K562 (cell line): ENCODE measurements at regions not wholly inside any gene's neighbourhood (a gene's known extent, or its start where the extent isn't known, plus 50 kb on each side); places are given as distances from the start of the nearest gene placed in this dataset.

Source experiments
- FOXK2 ChIP-seq, 2 experiments: fragments of 450-650 bp; IDR thresholded peaks in 1 of 2; conservative IDR thresholded peaks in 1 of 2; 2 replicates each; pipeline ENCODE4 v1.6.1; 2016; ENCODE audit warnings: low read depth in 2 of 2, mild to moderate bottlenecking in 1 of 2
- HDAC2 ChIP-seq: fragments of 450-650 bp; IDR thresholded peaks from 2 replicates; pipeline ENCODE4 v1.6.1; 2016; ENCODE audit warnings: mild to moderate bottlenecking
- HMGXB4 ChIP-seq: sonication (generic); formaldehyde crosslinking; IDR thresholded peaks from 2 replicates; pipeline ENCODE4 v1.8.1; 2023; ENCODE audit warnings: mild to moderate bottlenecking, missing genetic modification reagents
- MGA ChIP-seq: fragments of 450-650 bp; IDR thresholded peaks from 2 replicates; pipeline ENCODE4 v1.6.1; 2016; ENCODE audit warnings: mild to moderate bottlenecking, moderate library complexity
- RFX1 ChIP-seq: fragments of 450-650 bp; IDR thresholded peaks from 2 replicates; pipeline ENCODE4 v1.6.1; 2016; ENCODE audit warnings: mild to moderate bottlenecking, moderate library complexity
- TFAM ChIP-seq: fragments of 250-450 bp; sonication (Bioruptor Pico); conservative IDR thresholded peaks from 2 replicates; pipeline ENCODE4 v1.5.0; 2021; ENCODE audit warnings: mild to moderate bottlenecking, moderate library complexity
- TGIF2 ChIP-seq: sonication (generic); formaldehyde crosslinking; IDR thresholded peaks from 2 replicates; pipeline ENCODE4 v1.8.1; 2022; ENCODE audit warnings: mild to moderate bottlenecking, missing genetic modification reagents, moderate library complexity
- THAP12 ChIP-seq: fragments of 250-450 bp; sonication (Bioruptor Pico); IDR thresholded peaks from 2 replicates; pipeline ENCODE4 v1.9.0; 2021; ENCODE audit warnings: mild to moderate bottlenecking, inconsistent platforms
- THAP7 ChIP-seq: fragments of 250-450 bp; sonication (Bioruptor Pico); IDR thresholded peaks from 2 replicates; pipeline ENCODE4 v1.5.0; 2021
- ZBTB1 ChIP-seq: sonication (generic); formaldehyde crosslinking; IDR thresholded peaks from 2 replicates; pipeline ENCODE4 v1.8.1; 2023; ENCODE audit warnings: missing genetic modification reagents, low read depth, mild to moderate bottlenecking, borderline replicate concordance
- ZNF174 ChIP-seq: fragments of 250-450 bp; sonication (Bioruptor Pico); IDR thresholded peaks from 2 replicates; pipeline ENCODE4 v1.4.0; 2020; ENCODE audit warnings: mild to moderate bottlenecking

GRCh38 chr3:14278799-14279625, 100.4 kb downstream of the LSM3 start (continued):
- TF ChIP-seq THAP7 (CRISPR knock-in tag) (no peak), FOXK2 (conservative IDR thresholded peaks at IDR 0.05 in 1 of 2, IDR thresholded peaks at IDR 0.05 in 1 of 2; ENCODE audit: low read depth in 2 of 2) (no peak), HMGXB4 (CRISPR knock-in tag) (no peak), TFAM (no peak), ZBTB1 (CRISPR knock-in tag) (no peak), MGA (no peak; the same call in 1 of the 2 replicates), HDAC2 (0 out of 2 replicates have a peak, but pooled peaks have one; percentile 58), ZNF174 (CRISPR knock-in tag) (no peak), THAP12 (CRISPR knock-in tag) (no peak), RFX1 (no peak; the same call in 1 of the 2 replicates), TGIF2 (CRISPR knock-in tag) (no peak)
